ENCODE measurements at regions not wholly inside any gene's neighbourhood (a gene's known extent, or its start where the extent isn't known, plus 50 kb on each side); places are given as distances from the start of the nearest gene placed in this dataset.

DNA sequence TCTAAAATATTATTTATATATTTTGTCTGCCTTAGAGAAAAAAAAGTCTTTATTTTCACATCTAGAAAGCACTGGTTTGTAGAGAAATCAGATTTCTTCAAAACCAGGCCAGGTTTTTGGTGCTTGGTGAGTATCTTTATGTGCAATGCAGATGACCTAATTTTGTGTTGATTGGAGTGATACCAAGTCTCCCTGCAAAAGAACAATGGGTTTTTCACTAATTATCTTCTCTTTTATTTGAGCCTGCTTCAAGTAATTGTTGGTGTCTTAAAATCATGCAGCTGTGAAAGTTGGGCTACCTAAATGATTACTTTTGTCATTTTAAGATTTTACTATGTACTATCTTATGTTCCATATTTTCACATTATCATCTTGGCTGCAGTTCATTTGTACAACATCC lies 874.7 kb downstream of the TFAP2A start:
- H3K4me1 Mint-ChIP-seq (ENCODE audit: low read depth) = no peaks in the 10 kb centered on the region
- no peaks in the 10 kb centered on the region for H3K36me3 Mint-ChIP-seq (ENCODE audit: low read depth)
- intact Hi-C loops (cut with micrococcal nuclease) = loop anchor here (1.0 kb wide), 1 partner anchor 894 kb away; no protein-coding TSS in a partner anchor
- no peak overlapping the region for H3K4me3 Mint-ChIP-seq
- no peaks in the 10 kb centered on the region for H3K27me3 Mint-ChIP-seq
- no peaks in the 10 kb centered on the region for H3K9me3 Mint-ChIP-seq
- no peak overlapping the region for H3K27ac Mint-ChIP-seq

DNA sequence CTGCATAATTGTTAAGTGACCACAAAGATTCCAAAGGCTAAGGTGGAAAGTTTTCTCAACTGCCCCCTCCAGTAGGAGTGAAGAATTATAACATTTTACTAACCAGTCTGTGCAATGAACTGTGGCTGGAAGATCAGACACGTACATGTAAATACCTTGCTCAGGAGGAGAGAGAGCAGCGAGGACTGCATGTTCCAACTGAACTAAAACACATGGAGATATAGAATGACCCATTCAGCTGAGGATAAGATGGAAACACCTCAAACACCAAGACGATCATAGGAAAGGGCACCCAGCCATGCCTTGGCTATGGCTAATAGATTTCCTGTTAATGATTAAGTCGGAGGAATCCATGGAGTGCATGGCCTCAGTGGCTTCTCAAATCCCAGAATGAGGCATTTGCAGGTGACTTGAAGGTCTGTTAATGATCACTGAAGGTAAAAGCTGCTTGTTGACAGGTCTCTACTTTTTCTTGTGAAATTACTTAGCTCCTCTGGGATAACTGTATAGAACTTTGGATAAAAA lies 875.6 kb downstream of the TFAP2A start:
- Mint-ChIP-seq H3K4me1 (ENCODE audit: low read depth) (no peaks in the 10 kb centered on the region), H3K27me3 (no peaks in the 10 kb centered on the region)
- intact Hi-C loops (cut with micrococcal nuclease) = no loop called here

DNA sequence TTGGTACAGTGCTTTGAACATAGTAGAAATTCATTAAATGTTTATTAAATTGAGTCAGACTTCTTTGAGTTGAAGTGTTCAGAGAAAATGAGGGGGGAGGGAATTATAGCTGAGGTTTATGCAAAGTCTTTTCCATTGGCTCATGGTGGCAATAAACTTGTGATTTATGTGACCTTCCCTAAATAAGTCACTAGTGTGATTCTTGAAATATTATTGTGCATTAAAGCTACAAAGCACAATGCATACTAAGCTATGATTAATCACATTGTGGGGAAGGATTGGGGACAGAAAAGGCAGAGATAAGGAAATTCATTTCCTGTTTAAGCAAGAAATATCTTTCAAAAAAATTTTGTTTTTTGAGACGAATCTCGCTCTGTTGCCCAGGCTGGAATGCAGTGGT lies 877.5 kb downstream of the TFAP2A start:
- Mint-ChIP-seq H3K4me3 (no peak overlapping the region), H3K36me3 (ENCODE audit: low read depth) (no peaks in the 10 kb centered on the region), H3K4me1 (ENCODE audit: low read depth) (no peaks in the 10 kb centered on the region), H3K27ac (no peak overlapping the region), H3K9me3 (no peaks in the 10 kb centered on the region), H3K27me3 (no peaks in the 10 kb centered on the region)
- intact Hi-C loops (cut with micrococcal nuclease) = no loop called here

More for the DNA sequence above, 875.6 kb downstream of the TFAP2A start:
- Mint-ChIP-seq H3K9me3 (no peaks in the 10 kb centered on the region), H3K27ac (no peak overlapping the region), H3K36me3 (ENCODE audit: low read depth) (no peaks in the 10 kb centered on the region), H3K4me3 (no peak overlapping the region)

DNA sequence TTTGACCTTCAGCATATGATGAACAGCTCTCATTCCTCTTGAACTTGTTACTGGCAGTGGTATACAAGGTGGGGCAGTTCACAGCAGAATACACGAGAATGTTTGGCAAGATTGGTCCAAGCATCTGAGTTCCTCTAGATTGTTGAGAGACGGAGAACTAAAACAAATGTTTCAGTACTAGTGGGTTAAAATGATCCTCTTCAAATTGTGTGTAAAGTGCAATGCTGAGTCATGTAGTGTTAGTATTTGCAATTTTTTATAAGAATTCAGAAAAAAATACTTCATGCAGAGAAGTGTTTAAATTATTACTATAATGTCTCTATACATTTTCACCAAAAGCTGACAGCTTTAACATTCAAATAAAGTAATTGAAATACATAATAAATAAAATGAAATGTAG lies 879.8 kb downstream of the TFAP2A start:
- intact Hi-C loops (cut with micrococcal nuclease) = no loop called here
- Mint-ChIP-seq H3K4me3 (no peak overlapping the region), H3K9me3 (no peaks in the 10 kb centered on the region), H3K4me1 (ENCODE audit: low read depth) (no peaks in the 10 kb centered on the region), H3K27ac (no peak overlapping the region), H3K36me3 (ENCODE audit: low read depth) (no peaks in the 10 kb centered on the region), H3K27me3 (no peaks in the 10 kb centered on the region)

DNA sequence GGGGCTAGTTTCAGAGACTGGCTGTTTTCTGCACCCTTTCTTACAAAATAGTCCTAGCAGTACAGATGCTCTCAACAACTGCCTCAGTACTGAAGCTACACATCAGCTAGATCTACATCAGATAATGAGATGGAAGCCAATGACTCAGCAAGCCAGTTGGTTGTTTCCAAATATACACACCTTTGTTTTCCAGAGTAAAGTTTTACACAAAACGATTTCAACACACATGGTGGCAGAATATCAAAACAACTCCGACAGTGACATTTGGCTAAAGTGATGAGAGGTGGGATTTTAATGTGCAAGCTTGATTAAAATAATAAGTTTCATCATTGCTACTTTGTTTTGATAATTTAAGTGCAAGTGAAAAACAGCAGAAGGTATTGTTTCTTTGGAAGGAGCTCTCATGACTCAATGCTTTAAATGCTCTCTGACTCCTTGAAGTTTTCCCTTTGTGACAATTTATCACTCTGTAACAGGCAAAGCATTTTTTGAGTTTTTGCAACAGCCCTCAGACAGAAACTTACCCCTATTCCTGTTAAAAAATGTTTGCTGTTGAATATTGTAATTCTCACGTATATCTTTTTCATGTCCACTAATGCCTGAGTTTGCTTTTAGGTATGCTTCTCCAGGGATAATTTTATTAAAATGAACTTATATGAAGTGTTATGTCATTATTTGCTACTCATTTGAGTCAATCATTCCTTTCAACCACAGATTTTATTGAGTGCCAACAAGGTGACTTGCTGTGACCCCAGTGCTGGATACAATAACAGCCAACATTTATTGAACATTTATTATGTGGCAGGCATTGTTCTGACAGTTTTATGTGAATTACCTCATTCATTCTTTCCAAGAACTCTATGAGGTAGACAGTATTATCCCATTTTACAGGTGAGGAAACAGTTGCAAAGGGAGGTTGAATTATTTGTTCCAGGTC lies 882.0 kb downstream of the TFAP2A start:
- Mint-ChIP-seq H3K9me3 (no peaks in the 10 kb centered on the region), H3K4me3 (no peak overlapping the region), H3K27me3 (no peaks in the 10 kb centered on the region), H3K27ac (no peak overlapping the region), H3K4me1 (ENCODE audit: low read depth) (no peaks in the 10 kb centered on the region), H3K36me3 (ENCODE audit: low read depth) (no peaks in the 10 kb centered on the region)
- intact Hi-C loops (cut with micrococcal nuclease) = no loop called here

DNA sequence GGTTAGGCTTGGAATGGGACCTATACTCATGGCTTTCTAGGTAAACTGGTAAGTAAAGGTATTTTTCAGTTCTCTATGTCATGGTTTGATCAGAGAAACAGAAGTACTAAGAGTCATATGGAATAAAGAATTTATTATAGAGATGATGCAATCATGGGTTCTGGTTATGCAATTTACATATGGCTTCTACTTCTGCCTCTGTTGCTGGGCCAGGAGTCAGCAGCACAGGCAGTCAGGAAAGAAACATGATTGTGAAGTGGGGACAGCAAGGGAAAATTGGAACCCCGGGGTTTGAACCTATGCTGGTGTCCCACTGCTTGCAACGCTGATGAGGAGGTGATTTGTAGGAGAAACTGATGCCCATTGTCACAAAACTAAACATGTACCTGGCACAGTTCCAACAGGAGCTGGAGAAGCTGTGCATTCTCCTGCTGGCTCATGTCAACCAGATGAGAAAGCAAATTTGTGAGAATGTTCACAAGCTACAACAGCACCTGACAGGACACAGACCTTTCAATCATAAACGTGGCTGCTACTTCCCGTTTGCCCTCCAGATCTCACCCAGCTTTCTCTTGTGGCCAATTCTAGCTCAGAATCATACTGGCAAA lies 887.1 kb downstream of the TFAP2A start:
- Mint-ChIP-seq H3K27me3 (no peaks in the 10 kb centered on the region), H3K4me1 (ENCODE audit: low read depth) (no peaks in the 10 kb centered on the region), H3K4me3 (no peak overlapping the region), H3K27ac (no peak overlapping the region), H3K9me3 (peaks cover 9% of the 10 kb centered on the region), H3K36me3 (ENCODE audit: low read depth) (no peaks in the 10 kb centered on the region)
- intact Hi-C loops (cut with micrococcal nuclease) = no loop called here

DNA sequence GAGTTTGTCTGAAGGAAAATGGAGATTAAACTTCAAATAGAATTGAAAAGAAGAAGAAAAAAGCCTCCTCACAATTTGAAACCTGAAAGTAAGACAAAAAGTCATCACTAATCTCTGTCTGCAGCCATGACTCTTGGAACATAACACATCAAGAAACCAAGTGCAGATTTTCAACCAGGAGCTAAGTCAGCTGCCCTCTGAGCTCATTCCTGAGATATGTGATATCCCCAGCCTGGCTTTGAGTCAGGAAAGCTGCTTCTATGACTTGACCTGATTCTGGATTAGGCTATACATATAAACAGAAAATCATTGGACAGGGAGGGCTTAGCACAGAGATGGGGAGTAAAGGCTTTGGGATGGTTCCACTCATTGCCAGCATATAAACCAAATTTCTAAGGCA lies 891.4 kb downstream of the TFAP2A start:
- Mint-ChIP-seq H3K9me3 (peaks cover 9% of the 10 kb centered on the region), H3K36me3 (ENCODE audit: low read depth) (no peaks in the 10 kb centered on the region), H3K4me1 (ENCODE audit: low read depth) (no peaks in the 10 kb centered on the region), H3K27ac (no peak overlapping the region), H3K27me3 (no peaks in the 10 kb centered on the region), H3K4me3 (no peak overlapping the region)
- intact Hi-C loops (cut with micrococcal nuclease) = no loop called here

DNA sequence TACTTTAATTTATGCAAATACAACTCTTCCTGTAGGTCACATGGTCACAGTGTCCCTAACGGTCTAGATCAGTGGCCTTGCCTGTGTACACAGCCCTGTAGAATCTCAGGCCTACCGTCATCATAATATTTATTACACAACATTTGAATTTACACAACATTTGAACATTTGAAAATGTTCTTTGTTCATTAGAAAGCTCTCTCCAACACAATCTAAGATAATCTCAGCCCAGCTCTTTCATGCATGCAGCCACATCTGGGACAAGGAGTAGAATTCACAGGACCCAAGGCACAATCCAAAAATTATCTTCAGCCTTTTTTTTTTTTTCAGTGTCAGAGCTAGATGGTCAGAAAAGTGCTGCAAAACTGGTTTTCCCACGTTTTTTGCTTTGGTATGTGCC lies 892.8 kb downstream of the TFAP2A start:
- H3K4me3 Mint-ChIP-seq = no peak overlapping the region
- no peak overlapping the region for H3K27ac Mint-ChIP-seq
- intact Hi-C loops (cut with micrococcal nuclease) = no loop called here
- H3K4me1 Mint-ChIP-seq (ENCODE audit: low read depth) = no peaks in the 10 kb centered on the region
- H3K9me3 Mint-ChIP-seq = peaks cover 4% of the 10 kb centered on the region
- H3K36me3 Mint-ChIP-seq (ENCODE audit: low read depth) = no peaks in the 10 kb centered on the region
- H3K27me3 Mint-ChIP-seq = no peaks in the 10 kb centered on the region

DNA sequence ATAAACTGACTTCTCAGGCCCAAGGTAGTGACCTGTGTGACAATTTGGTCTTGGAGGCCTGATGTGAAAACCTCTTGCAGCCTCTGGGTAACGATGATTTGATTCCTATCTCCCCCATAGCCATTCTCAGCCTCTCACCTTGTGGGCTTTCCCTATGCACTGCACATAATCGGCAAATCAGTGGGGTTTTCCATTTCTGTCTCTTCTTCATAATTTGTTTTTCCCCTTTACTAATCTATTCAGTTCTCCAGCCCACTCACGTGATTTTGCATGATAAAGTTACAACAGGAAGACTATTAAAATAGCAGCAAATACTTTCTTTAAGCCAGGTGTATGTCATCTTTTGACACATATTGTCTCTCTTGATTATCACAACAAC lies 893.7 kb downstream of the TFAP2A start:
- no peaks in the 10 kb centered on the region for H3K27me3 Mint-ChIP-seq
- intact Hi-C loops (cut with micrococcal nuclease) = no loop called here
- no peaks in the 10 kb centered on the region for H3K4me1 Mint-ChIP-seq (ENCODE audit: low read depth)
- no peaks in the 10 kb centered on the region for H3K9me3 Mint-ChIP-seq
- H3K4me3 Mint-ChIP-seq = no peak overlapping the region
- H3K27ac Mint-ChIP-seq = no peak overlapping the region
- H3K36me3 Mint-ChIP-seq (ENCODE audit: low read depth) = no peaks in the 10 kb centered on the region

DNA sequence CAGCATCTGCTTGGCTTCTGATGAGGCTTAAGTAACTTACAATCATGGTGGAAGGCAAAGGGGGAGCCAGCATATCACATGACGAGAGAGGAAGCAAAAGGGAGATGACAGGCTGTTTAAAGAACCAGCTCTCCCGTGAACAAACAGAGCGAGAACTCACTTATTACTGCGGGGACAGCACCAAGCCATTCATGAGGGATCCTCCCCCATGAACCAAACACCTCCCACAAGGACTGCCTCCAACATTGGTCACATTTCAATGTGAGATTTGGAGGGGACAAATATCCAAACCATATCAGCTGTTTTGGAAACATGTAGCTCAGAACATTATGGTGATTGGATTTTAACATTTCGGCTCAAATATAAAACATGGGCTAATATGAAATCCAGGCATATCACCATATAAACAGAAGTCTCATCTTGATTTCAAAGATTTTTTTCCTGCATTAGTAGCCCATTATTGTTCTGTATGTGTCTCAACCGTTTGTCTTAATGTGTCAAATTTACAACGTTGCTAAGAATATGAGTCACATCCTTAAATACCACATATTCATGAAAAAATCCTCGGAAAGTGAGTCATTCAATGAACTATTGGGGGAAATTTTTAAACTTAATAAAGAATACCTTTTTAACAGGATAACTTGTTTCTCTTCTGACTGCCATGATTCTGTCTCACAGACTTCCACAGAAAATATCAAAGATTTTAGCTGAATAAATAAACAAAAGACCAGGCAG lies 894.3 kb downstream of the TFAP2A start:
- Mint-ChIP-seq H3K27ac (no peak overlapping the region), H3K4me3 (no peak overlapping the region), H3K9me3 (no peaks in the 10 kb centered on the region), H3K36me3 (ENCODE audit: low read depth) (no peaks in the 10 kb centered on the region), H3K27me3 (no peaks in the 10 kb centered on the region), H3K4me1 (ENCODE audit: low read depth) (no peaks in the 10 kb centered on the region)
- intact Hi-C loops (cut with micrococcal nuclease) = no loop called here

DNA sequence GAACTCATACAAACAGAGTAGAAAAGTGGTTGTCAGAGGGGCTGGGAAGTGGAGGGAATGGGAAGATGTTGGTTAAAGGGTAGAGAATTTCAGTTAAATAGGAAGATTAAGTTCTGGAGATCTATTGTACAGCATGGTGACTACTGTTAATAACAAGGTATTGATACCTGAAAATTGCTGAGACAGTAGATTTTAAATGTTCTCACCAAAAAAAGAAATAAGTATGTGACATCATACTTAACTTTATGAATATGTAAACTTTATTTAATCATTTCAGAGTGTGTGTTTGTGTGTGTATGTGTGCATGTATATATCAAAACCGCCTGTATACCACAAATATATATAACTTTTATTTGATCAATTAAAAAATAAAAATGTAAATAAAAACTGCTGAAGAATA lies 896.4 kb downstream of the TFAP2A start:
- H3K9me3 Mint-ChIP-seq = no peaks in the 10 kb centered on the region
- H3K27ac Mint-ChIP-seq = no peak overlapping the region
- no peaks in the 10 kb centered on the region for H3K4me1 Mint-ChIP-seq (ENCODE audit: low read depth)
- no peaks in the 10 kb centered on the region for H3K27me3 Mint-ChIP-seq
- intact Hi-C loops (cut with micrococcal nuclease) = no loop called here
- no peaks in the 10 kb centered on the region for H3K36me3 Mint-ChIP-seq (ENCODE audit: low read depth)
- H3K4me3 Mint-ChIP-seq = no peak overlapping the region

DNA sequence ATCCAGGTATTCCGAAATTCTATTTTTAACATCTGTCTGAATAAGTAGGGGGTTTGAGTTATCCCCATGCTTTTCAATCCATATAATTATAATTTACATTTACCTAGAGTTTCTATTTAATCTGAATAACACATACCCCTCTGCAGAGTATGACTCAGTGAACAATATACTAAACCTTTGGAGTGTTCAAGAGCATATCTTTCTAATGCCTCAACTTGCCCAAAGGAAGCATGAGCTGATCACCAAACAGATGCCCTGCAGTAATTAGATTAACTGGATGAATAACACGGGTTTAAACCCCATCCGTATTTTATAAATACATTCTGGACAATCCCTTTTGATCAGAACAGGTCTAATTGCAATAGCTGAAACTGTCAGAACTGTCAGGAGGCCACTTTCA lies 897.1 kb downstream of the TFAP2A start:
- H3K27ac Mint-ChIP-seq = no peak overlapping the region
- H3K9me3 Mint-ChIP-seq = no peaks in the 10 kb centered on the region
- no peak overlapping the region for H3K4me3 Mint-ChIP-seq
- H3K27me3 Mint-ChIP-seq = no peaks in the 10 kb centered on the region
- no peaks in the 10 kb centered on the region for H3K36me3 Mint-ChIP-seq (ENCODE audit: low read depth)
- no peaks in the 10 kb centered on the region for H3K4me1 Mint-ChIP-seq (ENCODE audit: low read depth)
- intact Hi-C loops (cut with micrococcal nuclease) = no loop called here

DNA sequence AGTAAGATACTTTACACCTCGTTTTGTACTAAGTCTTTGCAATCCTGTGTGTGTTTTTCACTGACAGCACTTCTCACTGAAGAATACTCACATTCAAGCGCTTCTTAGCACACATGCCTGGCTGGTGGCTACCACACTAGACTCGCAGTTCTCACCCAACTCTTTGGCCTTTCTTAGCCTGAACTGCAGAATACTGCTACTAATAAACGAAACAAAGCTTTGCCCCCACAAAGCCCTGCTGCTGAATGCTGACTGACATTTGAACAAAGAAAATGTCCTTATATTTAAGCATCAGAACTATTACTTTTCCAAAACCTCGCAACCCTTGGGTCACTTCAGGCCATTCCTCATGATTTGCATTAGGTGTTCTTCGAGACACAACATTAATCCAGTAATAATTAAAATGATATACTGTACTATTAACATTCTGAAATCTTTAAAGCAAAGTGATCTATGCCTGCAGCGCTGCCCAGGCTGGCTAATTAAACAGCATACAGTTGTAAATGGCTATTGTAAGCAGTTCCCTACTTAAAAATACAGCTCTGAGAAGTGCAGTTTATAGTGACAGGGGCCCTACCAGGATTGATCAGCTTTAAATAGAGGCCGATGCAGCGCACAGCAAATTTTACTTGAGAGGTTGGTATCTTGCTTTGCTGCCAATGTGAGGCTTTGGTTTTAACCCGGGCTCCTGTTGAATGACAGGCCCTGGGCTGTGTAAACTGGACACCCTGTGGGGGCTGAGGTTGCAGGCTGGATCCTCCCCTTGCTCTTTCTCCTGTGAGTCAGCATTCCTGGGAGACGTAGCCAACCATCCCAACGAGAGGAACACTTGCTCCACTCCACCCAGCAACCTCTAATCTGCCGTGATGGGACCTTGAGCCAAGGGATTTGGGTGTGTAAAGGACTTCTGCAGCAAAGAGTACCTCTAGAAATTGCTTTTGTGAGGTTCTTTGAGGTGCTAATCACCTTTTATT lies 899.0 kb downstream of the TFAP2A start:
- Mint-ChIP-seq H3K4me1 (ENCODE audit: low read depth) (no peaks in the 10 kb centered on the region), H3K36me3 (ENCODE audit: low read depth) (no peaks in the 10 kb centered on the region), H3K27me3 (no peaks in the 10 kb centered on the region), H3K4me3 (no peak overlapping the region), H3K27ac (no peak overlapping the region), H3K9me3 (no peaks in the 10 kb centered on the region)
- intact Hi-C loops (cut with micrococcal nuclease) = no loop called here
